Muscle of back (tissue), 3 donors: ENCODE measurements at regions not wholly inside any gene's neighbourhood (a gene's known extent, or its start where the extent isn't known, plus 50 kb on each side); places are given as distances from the start of the nearest gene placed in this dataset.
"Not testable (repeated sequence)": the region's sequence is repeated elsewhere in the genome, so short reads cannot be mapped to it uniquely, and the experiment has no call there.

Experiments
- DNase-seq, 3 donors: peaks; one replicate each; pipeline versions ENCODE4 v3.0.0 to v3.0.0-alpha.2; 2013

GRCh38 chr18:47411159-47411558 lies 159.7 kb upstream of the SKOR2 start:
- no peak for DNase-seq

- no peak for DNase-seq
Observed at GRCh38 chr18:47410139-47410538, 158.7 kb upstream of the SKOR2 start.

- no peak for DNase-seq
Observed at GRCh38 chr18:47409519-47409918, 158.1 kb upstream of the SKOR2 start.

GRCh38 chr18:47407736-47408135 lies 156.3 kb upstream of the SKOR2 start:
- DNase-seq = no peak

GRCh38 chr18:47404845-47405244 lies 153.4 kb upstream of the SKOR2 start:
- DNase-seq = no peak

- no peak for DNase-seq
Observed at GRCh38 chr18:47403949-47404348, 152.5 kb upstream of the SKOR2 start.

- no peak for DNase-seq
Observed at GRCh38 chr18:47403317-47403716, 151.9 kb upstream of the SKOR2 start.

GRCh38 chr18:47399475-47399874 lies 148.0 kb upstream of the SKOR2 start:
- no peak for DNase-seq

- no peak for DNase-seq
Observed at GRCh38 chr18:47397671-47398319, 146.3 kb upstream of the SKOR2 start.

GRCh38 chr18:47391665-47392064 lies 140.2 kb upstream of the SKOR2 start:
- no peak for DNase-seq

- no peak for DNase-seq
Observed at GRCh38 chr18:47390410-47391024, 139.1 kb upstream of the SKOR2 start.

- no peak for DNase-seq
Observed at GRCh38 chr18:47389210-47389609, 137.8 kb upstream of the SKOR2 start.

GRCh38 chr18:47387864-47388263 lies 136.4 kb upstream of the SKOR2 start:
- DNase-seq = no peak

- no peak for DNase-seq
Observed at GRCh38 chr18:47383729-47384128, 132.3 kb upstream of the SKOR2 start.

- DNase-seq = no peak
Observed at GRCh38 chr18:47381975-47382570, 130.6 kb upstream of the SKOR2 start.

- no peak for DNase-seq
Observed at GRCh38 chr18:47380153-47380552, 128.7 kb upstream of the SKOR2 start.

- DNase-seq = no peak
Observed at GRCh38 chr18:47373465-47373864, 122.0 kb upstream of the SKOR2 start.

- no peak for DNase-seq
Observed at GRCh38 chr18:47370052-47370451, 118.6 kb upstream of the SKOR2 start.

- not testable (repeated sequence) for DNase-seq
Observed at GRCh38 chr18:47354061-47354460, 102.6 kb upstream of the SKOR2 start.

- DNase-seq = peak in 2 of 3 donors; percentile 5 to 10
Observed at GRCh38 chr18:47346016-47346415, 94.6 kb upstream of the SKOR2 start.

- no peak for DNase-seq
Observed at GRCh38 chr18:47345291-47345690, 93.8 kb upstream of the SKOR2 start.

GRCh38 chr18:47343291-47343690 lies 91.8 kb upstream of the SKOR2 start:
- DNase-seq = peak in 1 of 3 donors; percentile 32

GRCh38 chr18:47342566-47342965 lies 91.1 kb upstream of the SKOR2 start:
- DNase-seq = no peak

GRCh38 chr18:47341678-47342077 lies 90.2 kb upstream of the SKOR2 start:
- DNase-seq = no peak
